ENCODE measurements at regions not wholly inside any gene's neighbourhood (a gene's known extent, or its start where the extent isn't known, plus 50 kb on each side); places are given as distances from the start of the nearest gene placed in this dataset.

DNA sequence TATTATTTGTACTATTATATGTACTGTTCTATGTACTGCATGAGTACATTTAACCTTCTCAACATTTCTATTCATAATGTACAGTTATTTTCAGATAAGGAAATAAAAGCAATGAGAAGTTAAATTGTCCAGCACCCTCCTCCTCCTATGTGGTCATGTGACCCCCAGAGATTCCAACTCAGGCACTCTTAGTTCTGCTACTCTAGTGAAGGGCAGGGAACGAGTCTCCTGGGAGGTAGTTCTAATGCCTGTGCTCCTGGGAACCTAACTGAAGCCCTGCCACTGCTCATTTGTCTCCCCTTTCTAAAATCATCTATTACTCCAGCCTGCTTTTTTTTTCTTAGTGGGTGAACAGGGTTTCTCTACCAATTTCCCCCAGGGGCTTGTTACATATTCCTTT lies 105.9 kb upstream of the GPRIN3 start:
- intact Hi-C loops (cut with DNase I) = no loop called here
- DNase-seq (ENCODE audit: low spot score) = no peak
- Histone ChIP-seq H3K27ac (no peak overlapping the region), H3K27me3 (replicated peaks; ENCODE audit: insufficient read depth) (no peaks in the 10 kb centered on the region), H3K4me3 (no peak overlapping the region), H3K9me3 (no peaks in the 10 kb centered on the region), H3K36me3 (no peaks in the 10 kb centered on the region), H3K4me1 (replicated peaks) (no peaks in the 10 kb centered on the region)
- WGBS = 94% methylated on average over 1 of the region's 1 CpG
- TF ChIP-seq POLR2AphosphoS5 (IDR thresholded peaks at IDR 0.05) (no peak), POLR2A (IDR thresholded peaks at IDR 0.05) (no peak)
- TF ChIP-seq, protein P1, sequence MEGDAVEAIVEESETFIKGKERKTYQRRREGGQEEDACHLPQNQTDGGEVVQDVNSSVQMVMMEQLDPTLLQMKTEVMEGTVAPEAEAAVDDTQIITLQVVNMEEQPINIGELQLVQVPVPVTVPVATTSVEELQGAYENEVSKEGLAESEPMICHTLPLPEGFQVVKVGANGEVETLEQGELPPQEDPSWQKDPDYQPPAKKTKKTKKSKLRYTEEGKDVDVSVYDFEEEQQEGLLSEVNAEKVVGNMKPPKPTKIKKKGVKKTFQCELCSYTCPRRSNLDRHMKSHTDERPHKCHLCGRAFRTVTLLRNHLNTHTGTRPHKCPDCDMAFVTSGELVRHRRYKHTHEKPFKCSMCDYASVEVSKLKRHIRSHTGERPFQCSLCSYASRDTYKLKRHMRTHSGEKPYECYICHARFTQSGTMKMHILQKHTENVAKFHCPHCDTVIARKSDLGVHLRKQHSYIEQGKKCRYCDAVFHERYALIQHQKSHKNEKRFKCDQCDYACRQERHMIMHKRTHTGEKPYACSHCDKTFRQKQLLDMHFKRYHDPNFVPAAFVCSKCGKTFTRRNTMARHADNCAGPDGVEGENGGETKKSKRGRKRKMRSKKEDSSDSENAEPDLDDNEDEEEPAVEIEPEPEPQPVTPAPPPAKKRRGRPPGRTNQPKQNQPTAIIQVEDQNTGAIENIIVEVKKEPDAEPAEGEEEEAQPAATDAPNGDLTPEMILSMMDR (IDR thresholded peaks at IDR 0.05) = no peak

DNA sequence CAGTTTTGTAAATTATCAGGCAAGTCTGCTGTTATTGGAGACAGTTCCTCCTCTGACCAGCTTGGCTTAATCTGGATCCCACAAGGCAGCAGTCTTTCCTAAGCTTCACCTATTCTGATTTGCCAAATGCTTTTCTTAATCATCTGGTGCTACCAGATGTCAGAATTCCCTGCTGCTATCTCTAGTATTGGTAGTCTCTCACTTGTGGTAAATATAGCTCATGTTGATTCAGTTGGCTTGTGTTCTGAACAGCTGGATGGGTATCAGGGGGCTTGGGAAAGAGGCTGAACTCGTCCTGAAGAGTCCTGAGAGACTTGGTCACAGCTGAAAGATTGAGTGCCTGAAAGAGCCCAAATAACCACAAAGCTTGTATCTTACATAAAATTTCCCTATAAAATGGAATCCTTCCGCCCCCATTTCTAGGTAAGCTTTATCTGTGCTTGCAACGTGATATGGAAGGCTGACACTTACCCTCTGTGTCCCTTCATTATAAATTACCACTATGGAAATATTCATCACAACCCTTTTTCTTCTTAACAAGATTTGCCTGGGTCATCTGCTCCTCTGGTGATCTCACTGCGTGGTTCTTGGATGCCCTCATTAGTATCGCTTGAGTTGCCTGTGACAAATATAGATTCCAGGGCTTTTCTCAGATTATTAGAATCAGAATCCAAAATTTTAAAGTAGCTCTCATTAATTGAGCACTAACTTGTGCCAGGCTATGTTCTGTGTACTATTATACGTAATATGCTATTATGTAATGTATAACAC lies 104.1 kb upstream of the GPRIN3 start:
- Histone ChIP-seq H3K4me3 (no peak overlapping the region), H3K4me1 (replicated peaks) (no peaks in the 10 kb centered on the region), H3K9me3 (no peaks in the 10 kb centered on the region), H3K27me3 (replicated peaks; ENCODE audit: insufficient read depth) (no peaks in the 10 kb centered on the region), H3K36me3 (no peaks in the 10 kb centered on the region), H3K27ac (no peak overlapping the region)
- TF ChIP-seq POLR2AphosphoS5 (IDR thresholded peaks at IDR 0.05) (no peak), POLR2A (IDR thresholded peaks at IDR 0.05) (no peak)
- TF ChIP-seq, protein P1 (IDR thresholded peaks at IDR 0.05) = no peak
- DNase-seq (ENCODE audit: low spot score) = no peak
- intact Hi-C loops (cut with DNase I) = no loop called here
- WGBS = 79% methylated on average over 6 of the region's 6 CpGs

DNA sequence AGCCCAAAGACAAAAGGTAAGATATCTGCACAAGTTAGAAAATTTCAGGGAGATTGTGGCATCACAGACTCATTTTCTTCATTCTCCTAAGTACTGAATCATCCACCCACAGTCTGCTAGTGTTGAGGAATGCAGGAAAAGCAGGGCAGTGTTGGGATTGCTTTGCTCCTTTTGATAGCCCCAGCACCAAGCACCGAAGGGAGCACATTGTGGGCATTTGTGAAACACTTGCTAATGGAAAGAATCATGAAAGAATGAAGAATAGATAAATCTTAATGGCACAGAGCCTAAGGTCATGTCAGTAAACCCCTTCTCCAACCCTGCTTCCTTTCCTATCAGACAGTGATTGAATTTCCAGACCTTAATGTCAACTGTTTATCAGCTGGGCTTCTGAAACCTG lies 103.1 kb upstream of the GPRIN3 start:
- no peaks in the 10 kb centered on the region for H3K9me3 ChIP-seq
- H3K27me3 ChIP-seq (replicated peaks; ENCODE audit: insufficient read depth) = no peaks in the 10 kb centered on the region
- intact Hi-C loops (cut with DNase I) = no loop called here
- no peak for DNase-seq (ENCODE audit: low spot score)
- no peak overlapping the region for H3K4me3 ChIP-seq
- no peak overlapping the region for H3K27ac ChIP-seq
- WGBS = 50% methylated on average over 1 of the region's 1 CpG
- H3K4me1 ChIP-seq (replicated peaks) = no peaks in the 10 kb centered on the region
- TF ChIP-seq, protein P1 (IDR thresholded peaks at IDR 0.05) = no peak
- no peak for TF ChIP-seq POLR2A (IDR thresholded peaks at IDR 0.05)
- TF ChIP-seq POLR2AphosphoS5 (IDR thresholded peaks at IDR 0.05) = no peak
- H3K36me3 ChIP-seq = no peaks in the 10 kb centered on the region

DNA sequence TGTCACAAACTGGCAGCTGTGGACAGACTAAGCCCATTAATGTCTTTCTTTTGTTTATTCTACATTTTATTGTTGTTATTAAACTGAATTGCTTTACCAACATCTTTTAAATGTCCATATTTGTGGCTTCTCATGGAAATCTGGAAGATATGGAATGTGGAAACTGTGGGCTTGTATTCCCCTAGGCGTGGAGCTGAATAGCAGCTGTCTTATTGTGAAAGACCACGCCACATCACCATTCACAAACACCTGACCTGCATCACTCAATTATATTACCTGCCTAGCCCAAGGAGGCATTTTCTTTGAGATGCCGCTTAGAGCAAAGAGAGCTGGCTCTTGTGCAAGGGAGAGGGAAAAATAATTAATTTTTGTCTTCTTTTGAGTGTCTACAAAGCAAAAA lies 96.9 kb upstream of the GPRIN3 start:
- Histone ChIP-seq H3K36me3 (no peaks in the 10 kb centered on the region), H3K27me3 (replicated peaks; ENCODE audit: insufficient read depth) (no peaks in the 10 kb centered on the region), H3K27ac (no peak overlapping the region), H3K4me1 (replicated peaks) (no peaks in the 10 kb centered on the region), H3K9me3 (no peaks in the 10 kb centered on the region), H3K4me3 (no peak overlapping the region)
- intact Hi-C loops (cut with DNase I) = no loop called here
- no peak for DNase-seq (ENCODE audit: low spot score)
- 54% methylated on average over 3 of the region's 3 CpGs for whole genome bisulfite sequencing
- TF ChIP-seq POLR2AphosphoS5 (IDR thresholded peaks at IDR 0.05) (no peak), POLR2A (IDR thresholded peaks at IDR 0.05) (no peak)
- TF ChIP-seq, protein P1 (IDR thresholded peaks at IDR 0.05) = no peak

DNA sequence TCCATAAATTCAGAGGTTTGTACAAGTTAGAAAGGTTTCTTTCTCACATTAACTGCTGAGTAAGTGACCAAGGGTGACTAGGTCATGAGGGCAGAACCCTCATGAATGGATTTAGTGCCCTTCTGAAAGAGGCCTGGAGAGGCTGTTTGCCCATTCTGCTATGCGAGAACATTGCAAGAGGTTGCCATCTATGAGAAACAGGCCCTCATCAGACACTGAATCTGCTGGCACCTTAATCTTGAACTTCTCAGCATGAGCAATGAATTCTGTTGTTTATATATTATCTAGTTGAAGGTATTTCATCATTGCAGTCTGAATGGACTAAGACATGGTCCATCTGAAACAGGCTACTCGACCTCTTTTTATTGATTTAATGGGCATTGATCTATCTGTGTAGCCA lies 96.2 kb upstream of the GPRIN3 start:
- H3K36me3 ChIP-seq = no peaks in the 10 kb centered on the region
- TF ChIP-seq POLR2AphosphoS5 (IDR thresholded peaks at IDR 0.05) = no peak
- TF ChIP-seq, protein P1 (IDR thresholded peaks at IDR 0.05) = no peak
- no peak for TF ChIP-seq POLR2A (IDR thresholded peaks at IDR 0.05)
- intact Hi-C loops (cut with DNase I) = no loop called here
- no peaks in the 10 kb centered on the region for H3K9me3 ChIP-seq
- H3K27ac ChIP-seq = no peak overlapping the region
- no peaks in the 10 kb centered on the region for H3K27me3 ChIP-seq (replicated peaks; ENCODE audit: insufficient read depth)
- DNase-seq (ENCODE audit: low spot score) = no peak
- H3K4me1 ChIP-seq (replicated peaks) = no peaks in the 10 kb centered on the region
- WGBS = 78% methylated on average over 2 of the region's 2 CpGs
- H3K4me3 ChIP-seq = no peak overlapping the region

Data from prostate gland (tissue), 2 donors.